Esophagus squamous epithelium (tissue), 4 donors: ENCODE measurements at regions not wholly inside any gene's neighbourhood (a gene's known extent, or its start where the extent isn't known, plus 50 kb on each side); places are given as distances from the start of the nearest gene placed in this dataset.

Experiments
- POLR2A ChIP-seq, 4 donors: fragments of 450-650 bp; IDR thresholded peaks; one replicate each; pipeline ENCODE4 v1.6.1; 2017; ENCODE audit warnings: antibody characterized with exemption in 4 of 4, mild to moderate bottlenecking in 4 of 4, moderate library complexity in 3 of 4
- TF ChIP-seq, protein P1 (sequence below), 6 experiments: fragments of 450-650 bp in 4 of 6; fragments of 200-600 bp in 2 of 6; sonication (generic) in 2 of 6; IDR thresholded peaks; one replicate each; pipeline ENCODE4 v1.5.1; 2016 to 2019; ENCODE audit warnings: antibody characterized with exemption in 6 of 6, mild to moderate bottlenecking in 4 of 6, moderate library complexity in 4 of 6

DNA sequence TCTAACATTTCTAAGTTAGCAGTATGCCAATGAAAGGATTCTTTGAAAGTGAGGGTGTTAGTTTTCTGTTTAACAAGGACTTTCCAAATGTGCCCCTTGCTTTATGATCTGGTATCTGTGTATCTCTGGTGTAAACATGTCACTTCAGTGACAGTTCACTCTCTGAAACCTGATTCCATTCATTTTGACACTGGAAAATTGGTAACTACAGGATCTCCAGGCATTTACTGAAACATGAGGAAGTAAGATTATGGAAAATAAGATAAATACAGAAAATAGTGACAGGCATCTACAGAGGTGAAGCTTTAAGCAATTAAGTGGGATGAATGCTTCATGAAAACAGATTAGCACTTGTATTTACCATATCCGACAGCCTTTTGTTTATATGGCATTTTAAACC, 101.6 kb upstream of the MYO16 start:
- TF ChIP-seq POLR2A (IDR thresholded peaks at IDR 0.05) = no peak
- TF ChIP-seq, protein P1, sequence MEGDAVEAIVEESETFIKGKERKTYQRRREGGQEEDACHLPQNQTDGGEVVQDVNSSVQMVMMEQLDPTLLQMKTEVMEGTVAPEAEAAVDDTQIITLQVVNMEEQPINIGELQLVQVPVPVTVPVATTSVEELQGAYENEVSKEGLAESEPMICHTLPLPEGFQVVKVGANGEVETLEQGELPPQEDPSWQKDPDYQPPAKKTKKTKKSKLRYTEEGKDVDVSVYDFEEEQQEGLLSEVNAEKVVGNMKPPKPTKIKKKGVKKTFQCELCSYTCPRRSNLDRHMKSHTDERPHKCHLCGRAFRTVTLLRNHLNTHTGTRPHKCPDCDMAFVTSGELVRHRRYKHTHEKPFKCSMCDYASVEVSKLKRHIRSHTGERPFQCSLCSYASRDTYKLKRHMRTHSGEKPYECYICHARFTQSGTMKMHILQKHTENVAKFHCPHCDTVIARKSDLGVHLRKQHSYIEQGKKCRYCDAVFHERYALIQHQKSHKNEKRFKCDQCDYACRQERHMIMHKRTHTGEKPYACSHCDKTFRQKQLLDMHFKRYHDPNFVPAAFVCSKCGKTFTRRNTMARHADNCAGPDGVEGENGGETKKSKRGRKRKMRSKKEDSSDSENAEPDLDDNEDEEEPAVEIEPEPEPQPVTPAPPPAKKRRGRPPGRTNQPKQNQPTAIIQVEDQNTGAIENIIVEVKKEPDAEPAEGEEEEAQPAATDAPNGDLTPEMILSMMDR (IDR thresholded peaks at IDR 0.05) = no peak
